NCI-H2081 (cell line): ENCODE measurements at regions not wholly inside any gene's neighbourhood (a gene's known extent, or its start where the extent isn't known, plus 50 kb on each side); places are given as distances from the start of the nearest gene placed in this dataset.
A peak's percentile ranks its signal among the peaks of the same experiment; 100 is the strongest.

Experiments
- DNase-seq, 2 experiments: peaks; one replicate each; lab custom pipeline; 2025; lab: John Stamatoyannopoulos, UW

GRCh38 chr15:70347321-70348225 is 249.9 kb upstream of the TLE3 start:
- DNase-seq = no peak

GRCh38 chr15:70345251-70346019 is 247.7 kb upstream of the TLE3 start:
- no peak for DNase-seq

- peak; percentile 47 to 76 for DNase-seq
These were observed 246.9 kb upstream of the TLE3 start for GRCh38 chr15:70344666-70345065.

- DNase-seq = peak in 1 of 2 experiments; percentile 56
These were observed 246.4 kb upstream of the TLE3 start for GRCh38 chr15:70343961-70344621.

GRCh38 chr15:70342554-70343548 is 245.1 kb upstream of the TLE3 start:
- no peak for DNase-seq

GRCh38 chr15:70342141-70342540 is 244.4 kb upstream of the TLE3 start:
- DNase-seq = no peak

- no peak for DNase-seq
These were observed 243.8 kb upstream of the TLE3 start for GRCh38 chr15:70341566-70341965.

GRCh38 chr15:70340494-70340870 is 242.8 kb upstream of the TLE3 start:
- no peak for DNase-seq

- peak in 1 of 2 experiments; percentile 34 for DNase-seq
These were observed 242.1 kb upstream of the TLE3 start for GRCh38 chr15:70339571-70340493.

GRCh38 chr15:70337277-70338186 is 239.8 kb upstream of the TLE3 start:
- no peak for DNase-seq

- DNase-seq = no peak
These were observed 238.8 kb upstream of the TLE3 start for GRCh38 chr15:70336425-70337009.

GRCh38 chr15:70334286-70334685 is 236.6 kb upstream of the TLE3 start:
- DNase-seq = no peak

GRCh38 chr15:70329179-70329578 is 231.5 kb upstream of the TLE3 start:
- no peak for DNase-seq

GRCh38 chr15:70328679-70329115 is 231.0 kb upstream of the TLE3 start:
- DNase-seq = no peak

GRCh38 chr15:70327856-70328678 is 230.3 kb upstream of the TLE3 start:
- DNase-seq = no peak

- DNase-seq = no peak
These were observed 229.7 kb upstream of the TLE3 start for GRCh38 chr15:70327328-70327855.
